ENCODE measurements at regions not wholly inside any gene's neighbourhood (a gene's known extent, or its start where the extent isn't known, plus 50 kb on each side); places are given as distances from the start of the nearest gene placed in this dataset.

- no peak for DNase-seq
These were observed 663.6 kb upstream of the NRXN1 start for GRCh38 chr2:51695531-51695930.

GRCh38 chr2:51693640-51694039 is 661.7 kb upstream of the NRXN1 start:
- no peak for DNase-seq

GRCh38 chr2:51681854-51682253 is 649.9 kb upstream of the NRXN1 start:
- no peak for DNase-seq

- DNase-seq: no peak
These were observed 641.7 kb upstream of the NRXN1 start for GRCh38 chr2:51673628-51674027.

- DNase-seq: no peak
These were observed 635.7 kb upstream of the NRXN1 start for GRCh38 chr2:51667679-51668078.

- DNase-seq: no peak
These were observed 630.3 kb upstream of the NRXN1 start for GRCh38 chr2:51662187-51662586.

- DNase-seq: no peak
These were observed 625.9 kb upstream of the NRXN1 start for GRCh38 chr2:51657849-51658248.

GRCh38 chr2:51650769-51651168 is 618.8 kb upstream of the NRXN1 start:
- DNase-seq: no peak

- DNase-seq: no peak
These were observed 617.4 kb upstream of the NRXN1 start for GRCh38 chr2:51649366-51649765.

- no peak for DNase-seq
These were observed 606.9 kb upstream of the NRXN1 start for GRCh38 chr2:51638811-51639210.

- DNase-seq: no peak
These were observed 601.1 kb upstream of the NRXN1 start for GRCh38 chr2:51633073-51633472.

GRCh38 chr2:51629406-51629805 is 597.5 kb upstream of the NRXN1 start:
- DNase-seq: no peak

- no peak for DNase-seq
These were observed 597.0 kb upstream of the NRXN1 start for GRCh38 chr2:51628917-51629316.

GRCh38 chr2:51624995-51625394 is 593.1 kb upstream of the NRXN1 start:
- no peak for DNase-seq

GRCh38 chr2:51620796-51621195 is 588.9 kb upstream of the NRXN1 start:
- DNase-seq: no peak

GRCh38 chr2:51619961-51620360 is 588.0 kb upstream of the NRXN1 start:
- DNase-seq: no peak

GRCh38 chr2:51612387-51612786 is 580.5 kb upstream of the NRXN1 start:
- no peak for DNase-seq

- DNase-seq: no peak
These were observed 569.8 kb upstream of the NRXN1 start for GRCh38 chr2:51601706-51602105.

- no peak for DNase-seq
These were observed 565.2 kb upstream of the NRXN1 start for GRCh38 chr2:51597086-51597485.

- no peak for DNase-seq
These were observed 563.9 kb upstream of the NRXN1 start for GRCh38 chr2:51595836-51596235.

- no peak for DNase-seq
These were observed 549.8 kb upstream of the NRXN1 start for GRCh38 chr2:51581636-51582267.

GRCh38 chr2:51579412-51579811 is 547.5 kb upstream of the NRXN1 start:
- no peak for DNase-seq

- DNase-seq: no peak
These were observed 543.2 kb upstream of the NRXN1 start for GRCh38 chr2:51575181-51575580.

GRCh38 chr2:51559026-51559425 is 527.1 kb upstream of the NRXN1 start:
- no peak for DNase-seq

- no peak for DNase-seq
These were observed 521.5 kb upstream of the NRXN1 start for GRCh38 chr2:51553476-51553875.

- no peak for DNase-seq
These were observed 503.8 kb upstream of the NRXN1 start for GRCh38 chr2:51535763-51536162.

Data from T1000 (cell line).